ENCODE measurements at regions not wholly inside any gene's neighbourhood (a gene's known extent, or its start where the extent isn't known, plus 50 kb on each side); places are given as distances from the start of the nearest gene placed in this dataset.

- dilution Hi-C loops (cut with HindIII; ENCODE audit: low sequenced_read_pairs, unreplicated experiment): no loop called here
- ATAC-seq (ENCODE audit: low read depth) (no peak), DNase-seq (no peak)
- H3K9ac ChIP-seq (ENCODE audit: low read depth, low read length): no peak overlapping the region
- no peak overlapping the region for H3K14ac ChIP-seq (replicated peaks; ENCODE audit: low read depth, low read length)
- TF ChIP-seq MAFK (IDR thresholded peaks at IDR 0.05; ENCODE audit: low read depth, low read length) (no peak), CTCF (conservative IDR thresholded peaks at IDR 0.05; ENCODE audit: low read depth, low read length) (no peak), SMC3 (IDR thresholded peaks at IDR 0.05; ENCODE audit: low read depth, low read length) (no peak), BHLHE40 (IDR thresholded peaks at IDR 0.05; ENCODE audit: low read depth, low read length) (no peak), MXI1 (IDR thresholded peaks at IDR 0.05; ENCODE audit: borderline replicate concordance, low read depth, low read length) (no peak)
- no peak overlapping the region for H2AK5ac ChIP-seq (ENCODE audit: low read depth, low read length)
- H2AK9ac ChIP-seq (replicated peaks; ENCODE audit: low read depth, low read length, poor library complexity): no peak overlapping the region
- in situ Hi-C loops (cut with MboI; ENCODE audit: low sequenced_read_pairs): no loop called here
- H3K27me3 ChIP-seq (ENCODE audit: control insufficient read depth, insufficient read depth, low read length): peaks cover 47% of the 10 kb centered on the region
- H3K23ac ChIP-seq (ENCODE audit: low read depth, low read length): no peak overlapping the region
- peaks cover 7% of the 10 kb centered on the region; the same call in 1 of the 2 replicates for H3K4me1 ChIP-seq (ENCODE audit: control insufficient read depth, insufficient read depth, low read length)
- no peak overlapping the region for H4K5ac ChIP-seq (ENCODE audit: low read depth, low read length)
- H2BK20ac ChIP-seq (ENCODE audit: low read depth, low read length): no peak overlapping the region
- no peak overlapping the region for H2BK120ac ChIP-seq (ENCODE audit: low read depth, low read length)
- H2BK15ac ChIP-seq (ENCODE audit: low read depth, low read length): no peak overlapping the region
- no peak overlapping the region for H3K4me3 ChIP-seq (ENCODE audit: insufficient read depth, low read depth, low read length)
- H4K8ac ChIP-seq (ENCODE audit: low read depth in 2 of 2, low read length in 2 of 2): no peak overlapping the region
- no peak overlapping the region for H3K27ac ChIP-seq (ENCODE audit: insufficient read depth, low read length)
- no peak overlapping the region for H3K18ac ChIP-seq (ENCODE audit: low read depth, low read length)
- peaks cover 4% of the 10 kb centered on the region; the same call in 1 of the 2 replicates for H3K9me1 ChIP-seq (ENCODE audit: insufficient read depth, low read length)
- no peaks in the 10 kb centered on the region for H3K9me3 ChIP-seq (ENCODE audit: control insufficient read depth, insufficient read depth, low read length)
- no peak overlapping the region for H4K91ac ChIP-seq (ENCODE audit: insufficient read depth, low read depth, low read length)
- H3K36me3 ChIP-seq (ENCODE audit: control insufficient read depth, insufficient read depth, low read length): no peaks in the 10 kb centered on the region
- no peak overlapping the region for H2AFZ ChIP-seq (replicated peaks; ENCODE audit: low read length, poor library complexity)
- ChIA-PET POLR2A (ENCODE audit: unreplicated experiment) (no interaction called here), CTCF (no interaction called here)
- H4K20me1 ChIP-seq (ENCODE audit: insufficient read depth, low read length): no peaks in the 10 kb centered on the region
- intact Hi-C loops (cut with micrococcal nuclease): no loop called here
- H2BK5ac ChIP-seq (ENCODE audit: low read depth, low read length, poor library complexity, severe bottlenecking): no peak overlapping the region
- H3K79me1 ChIP-seq (ENCODE audit: low read depth in 1 of 2, low read length in 2 of 2): no peaks in the 10 kb centered on the region
- H3K4ac ChIP-seq (ENCODE audit: low read depth, low read length): no peak overlapping the region
- no CpG with 5 or more reads among the region's 4 CpGs for WGBS, 2 experiments (ENCODE audit: extremely low coverage in 2 of 2, insufficient read length in 1 of 2)
- no TSS peak for BruUV-seq (replicated peaks)
- no peak overlapping the region for H3K56ac ChIP-seq (ENCODE audit: extremely low read depth, insufficient read depth, low read length)
- H3K4me2 ChIP-seq (ENCODE audit: low read depth, low read length): no peak overlapping the region
Observed at GRCh38 chr14:75363570-75364227, 64.1 kb upstream of the JDP2 start.
